NCI-H2029 treated with DMSO at 0.1 percent for 48 hours (cell line): ENCODE measurements at regions not wholly inside any gene's neighbourhood (a gene's known extent, or its start where the extent isn't known, plus 50 kb on each side); places are given as distances from the start of the nearest gene placed in this dataset.
"Not testable (repeated sequence)": the region's sequence is repeated elsewhere in the genome, so short reads cannot be mapped to it uniquely, and the experiment has no call there.

Experiments
- DNase-seq: peaks from one replicate; lab custom pipeline; 2025; lab: John Stamatoyannopoulos, UW

GRCh38 chr17:71546419-71546818, 574.4 kb upstream of the SOX9 start:
- DNase-seq = no peak

DNA sequence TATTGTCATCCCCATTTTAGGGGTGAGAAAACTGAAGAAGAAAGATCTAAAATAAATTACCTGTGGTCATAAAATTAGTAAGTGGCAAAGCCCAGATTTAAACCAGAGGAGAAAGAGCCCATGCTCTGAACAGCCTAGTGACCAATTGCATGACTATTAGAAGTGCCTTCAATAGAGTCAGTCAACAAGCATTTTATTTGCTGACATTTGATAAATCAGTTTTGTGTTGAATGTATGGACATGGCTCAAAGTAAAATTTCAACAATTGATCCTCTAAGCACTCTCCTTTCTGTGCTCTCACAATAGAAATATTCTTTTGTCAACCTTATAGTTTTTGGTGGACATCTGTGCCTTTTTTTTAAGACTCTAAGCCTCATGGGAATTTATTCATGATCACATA, 572.9 kb upstream of the SOX9 start:
- DNase-seq = no peak

DNA sequence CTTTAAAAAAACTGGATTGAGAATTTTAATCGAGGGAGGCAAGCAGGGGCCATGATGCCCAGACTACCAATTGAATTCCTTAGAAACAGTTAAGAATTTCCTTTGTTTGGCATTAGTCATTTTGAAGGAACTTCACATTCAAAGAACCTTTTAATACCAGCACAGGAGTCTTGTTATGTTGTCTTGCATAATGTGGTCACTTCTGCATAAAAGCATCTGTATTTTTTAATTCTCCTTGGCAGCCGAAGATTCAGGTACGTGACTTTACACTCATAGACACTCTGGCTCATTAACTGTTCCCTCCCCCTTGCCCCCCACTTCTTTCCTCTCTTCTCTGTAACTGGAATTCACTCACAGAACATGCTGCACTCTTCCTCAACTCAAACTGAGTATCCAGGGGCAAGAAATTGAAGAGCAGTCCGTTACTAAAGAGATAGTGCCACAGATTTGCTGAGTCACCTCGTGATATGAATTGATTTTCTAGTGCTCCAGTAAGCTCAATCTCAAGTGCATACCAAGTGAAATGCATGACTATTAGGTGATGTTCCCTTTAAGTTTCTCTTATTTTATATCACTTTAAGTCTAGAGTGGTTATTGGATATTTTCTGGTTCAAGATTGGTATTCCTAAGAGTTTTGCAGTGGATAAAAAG, 572.2 kb upstream of the SOX9 start:
- DNase-seq = no peak

- DNase-seq = no peak
Observed at GRCh38 chr17:71550675-71551074, 570.1 kb upstream of the SOX9 start.

DNA sequence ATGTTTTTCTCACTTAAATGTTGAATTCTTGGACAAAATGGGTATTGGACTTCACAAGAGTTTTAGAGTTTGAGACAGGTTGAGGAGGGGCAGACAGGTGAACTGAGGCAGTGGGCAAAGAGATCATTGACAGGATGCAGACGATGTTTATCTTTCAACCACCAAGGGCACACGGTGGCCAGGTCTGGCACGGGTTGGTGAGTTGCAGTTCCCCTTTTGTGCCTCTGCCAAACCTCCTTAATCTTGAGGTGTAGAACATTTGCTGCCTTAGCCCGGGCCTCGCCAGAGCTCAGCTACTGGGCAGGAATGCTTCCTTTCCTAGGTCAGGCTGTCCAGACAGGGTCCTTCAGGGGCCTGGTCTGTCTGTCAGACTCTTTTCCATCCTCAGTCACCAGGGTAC, 567.4 kb upstream of the SOX9 start:
- no peak for DNase-seq

- no peak for DNase-seq
Observed at GRCh38 chr17:71558901-71559300, 561.9 kb upstream of the SOX9 start.

DNA sequence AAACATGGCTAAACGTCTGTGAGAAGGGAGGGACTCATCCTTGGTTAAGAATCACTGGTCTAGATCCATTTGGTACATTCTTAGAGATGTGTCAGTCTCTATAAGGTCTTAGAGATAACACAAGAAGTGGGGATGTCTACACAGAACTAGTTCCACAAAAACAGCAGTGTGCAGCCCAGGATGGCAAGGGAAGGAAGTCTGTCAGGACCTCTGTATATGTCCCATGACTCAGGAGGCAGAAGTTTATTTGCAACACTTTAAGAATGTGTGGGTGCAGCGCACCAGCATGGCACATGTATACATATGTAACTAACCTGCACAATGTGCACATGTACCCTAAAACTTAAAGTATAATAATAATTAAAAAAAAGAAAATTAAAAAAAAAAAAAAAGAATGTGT, 548.5 kb upstream of the SOX9 start:
- no peak for DNase-seq

DNA sequence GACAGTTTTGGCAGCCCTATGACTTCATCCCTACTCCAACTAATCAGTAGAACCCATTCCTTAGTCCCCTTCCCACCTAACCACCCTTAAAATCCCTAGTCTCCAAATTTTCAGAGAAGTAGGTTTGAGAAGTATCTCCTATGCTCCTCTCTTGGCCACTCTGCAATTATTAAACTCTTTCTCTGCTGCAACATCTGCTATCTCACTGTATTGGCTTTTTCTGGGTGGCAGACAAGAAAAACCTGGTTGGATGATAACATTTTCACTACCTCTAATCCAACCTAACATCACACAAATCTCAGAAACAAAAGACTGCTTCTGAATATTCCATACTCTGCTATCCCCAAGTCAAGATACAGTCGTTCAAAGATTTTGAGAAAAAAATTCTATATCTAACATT, 542.4 kb upstream of the SOX9 start:
- no peak for DNase-seq

DNA sequence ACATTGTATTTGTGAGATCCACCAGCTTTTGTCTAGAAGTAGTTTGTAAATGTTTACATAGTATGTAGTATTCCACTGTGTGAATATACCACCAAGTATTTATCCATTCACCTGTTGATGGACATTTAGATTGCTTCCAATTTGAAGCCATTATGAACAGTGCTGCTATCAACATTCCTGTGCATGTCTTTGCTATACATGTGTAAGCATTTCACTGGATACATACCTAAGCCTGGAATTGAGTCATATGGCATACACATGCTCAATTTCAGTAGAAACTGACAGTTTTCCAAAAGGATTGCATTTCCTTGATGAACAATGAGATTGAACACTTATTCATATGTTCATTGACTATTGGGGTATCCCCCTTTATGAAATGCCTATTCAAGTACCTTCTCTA, 540.6 kb upstream of the SOX9 start:
- DNase-seq = no peak

GRCh38 chr17:71585540-71585939, 535.3 kb upstream of the SOX9 start:
- DNase-seq = no peak

DNA sequence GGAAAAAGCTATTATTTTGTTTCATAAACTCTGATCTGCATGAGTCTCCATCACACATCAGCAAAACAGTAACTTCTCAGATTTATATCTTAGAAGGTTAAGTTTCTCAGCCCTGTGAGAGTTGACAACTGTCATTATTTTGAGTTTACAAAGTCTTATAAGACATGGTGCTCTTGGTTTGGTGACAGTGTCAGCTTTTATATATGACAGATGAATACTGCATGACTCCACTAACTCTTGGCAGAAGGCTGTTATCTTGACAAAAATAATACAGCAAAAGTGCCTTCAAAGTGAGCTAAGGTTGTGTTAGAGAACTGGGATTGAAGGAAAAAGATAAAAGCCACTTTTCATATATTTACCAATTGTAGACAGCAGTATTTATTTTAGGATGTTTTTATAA, 528.4 kb upstream of the SOX9 start:
- DNase-seq = no peak

DNA sequence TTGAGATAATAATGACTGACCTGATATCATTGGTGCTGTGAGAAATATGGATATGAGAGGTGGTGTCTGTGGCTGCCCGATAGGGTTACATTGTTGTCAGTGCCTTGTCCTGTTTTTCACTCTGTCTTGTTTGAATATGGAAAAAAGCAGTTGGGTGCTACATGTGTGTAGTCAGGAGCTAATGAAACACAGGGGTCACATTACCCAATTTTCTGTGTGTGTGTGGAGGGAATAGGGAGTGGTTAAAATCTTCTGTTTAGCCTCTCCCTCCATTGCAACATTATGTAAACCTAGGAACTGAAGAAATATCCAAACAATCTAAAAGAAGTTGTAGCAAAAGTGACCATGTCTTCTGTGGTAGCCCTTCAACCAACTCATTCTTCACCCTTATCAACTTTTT, 527.7 kb upstream of the SOX9 start:
- no peak for DNase-seq

GRCh38 chr17:71599583-71599982, 521.2 kb upstream of the SOX9 start:
- DNase-seq = not testable (repeated sequence)

DNA sequence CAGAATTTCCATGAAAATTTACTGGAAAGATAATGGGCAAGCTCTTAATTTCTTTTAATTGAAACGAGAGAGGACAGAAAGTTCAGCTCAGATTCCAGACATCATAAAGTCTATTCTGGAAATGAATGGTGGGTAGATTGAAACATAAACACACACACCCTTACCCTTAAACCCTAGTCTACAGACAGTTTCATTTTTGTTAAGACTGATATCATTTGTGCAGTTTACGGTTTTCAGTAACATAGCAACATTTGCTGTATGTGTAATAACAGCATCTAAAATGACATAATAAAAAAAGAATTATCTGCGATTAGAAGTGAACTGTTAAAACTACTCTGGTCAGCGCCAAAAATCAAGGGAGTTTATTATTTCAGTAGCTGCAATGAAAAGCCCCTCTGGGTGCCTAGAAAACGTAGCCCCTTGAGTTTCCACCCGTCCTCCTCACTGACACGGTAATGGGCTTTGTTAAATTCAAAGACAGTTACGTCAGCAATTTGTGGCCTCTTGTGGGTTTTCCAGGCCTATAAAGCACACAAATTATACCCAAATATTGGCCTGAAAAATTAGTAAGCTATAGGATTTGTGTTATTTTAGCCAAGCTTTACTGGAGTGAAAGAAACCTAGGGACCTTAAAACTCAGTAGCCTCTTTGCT, 520.6 kb upstream of the SOX9 start:
- DNase-seq = no peak

GRCh38 chr17:71601894-71602504, 518.8 kb upstream of the SOX9 start:
- no peak for DNase-seq

GRCh38 chr17:71613996-71614395, 506.8 kb upstream of the SOX9 start:
- DNase-seq = no peak

DNA sequence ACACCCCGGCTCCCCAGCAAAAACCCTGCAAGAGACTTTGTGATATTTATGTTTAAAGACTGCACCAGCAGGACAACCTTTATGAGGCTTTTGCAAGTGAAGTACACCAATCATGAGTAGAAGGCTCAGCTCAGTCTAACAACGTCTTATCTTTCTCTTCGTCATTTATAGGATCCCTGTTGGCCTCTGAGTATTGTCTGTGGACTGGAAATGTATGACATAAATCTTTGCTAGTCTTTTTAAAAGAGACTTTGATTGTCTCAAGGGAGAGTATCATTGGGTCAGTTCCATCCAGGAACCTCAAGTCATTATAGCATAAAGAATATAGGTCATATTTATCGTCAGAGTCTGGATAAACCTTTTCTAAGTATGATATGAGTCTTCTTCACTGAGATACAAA, 505.0 kb upstream of the SOX9 start:
- DNase-seq = no peak

DNA sequence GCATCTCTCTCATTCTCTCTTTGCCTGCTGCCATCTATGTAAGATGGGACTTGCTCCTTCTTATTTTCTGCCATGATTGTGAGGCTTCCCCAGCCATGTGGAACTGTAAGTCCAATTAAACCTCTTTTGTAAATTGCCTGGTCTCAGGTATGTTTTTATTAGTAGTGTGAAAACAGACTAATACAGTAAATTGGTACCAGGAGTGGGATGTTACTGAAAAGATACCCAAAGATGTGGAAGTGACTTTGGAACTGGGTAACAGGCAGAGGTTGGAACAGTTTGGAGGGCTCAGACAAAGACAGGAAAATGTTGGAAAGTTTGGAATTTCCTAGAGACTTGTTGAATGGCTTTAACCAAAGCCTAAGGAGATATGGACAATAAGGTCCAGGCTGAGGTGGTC, 503.1 kb upstream of the SOX9 start:
- DNase-seq = not testable (repeated sequence)

- no peak for DNase-seq
Observed at GRCh38 chr17:71625330-71625729, 495.5 kb upstream of the SOX9 start.

DNA sequence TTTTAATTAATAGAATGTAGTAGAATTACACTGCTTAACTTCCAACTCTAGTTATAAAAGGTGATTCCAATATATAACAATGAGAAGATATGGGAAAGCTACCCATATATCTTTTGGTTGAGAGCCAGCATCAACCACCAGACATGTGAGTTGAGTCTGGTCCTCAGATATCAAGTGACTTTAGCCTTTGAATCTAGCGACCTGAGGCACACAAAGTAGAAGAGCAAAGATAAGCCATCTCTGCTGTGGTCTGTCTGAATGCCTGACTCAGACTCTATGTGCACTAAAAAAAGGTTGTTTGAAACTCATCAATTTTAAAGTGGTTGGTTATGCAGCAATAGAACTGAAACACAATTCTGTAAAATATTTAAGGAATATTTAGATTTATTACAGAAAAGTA, 492.5 kb upstream of the SOX9 start:
- no peak for DNase-seq

DNA sequence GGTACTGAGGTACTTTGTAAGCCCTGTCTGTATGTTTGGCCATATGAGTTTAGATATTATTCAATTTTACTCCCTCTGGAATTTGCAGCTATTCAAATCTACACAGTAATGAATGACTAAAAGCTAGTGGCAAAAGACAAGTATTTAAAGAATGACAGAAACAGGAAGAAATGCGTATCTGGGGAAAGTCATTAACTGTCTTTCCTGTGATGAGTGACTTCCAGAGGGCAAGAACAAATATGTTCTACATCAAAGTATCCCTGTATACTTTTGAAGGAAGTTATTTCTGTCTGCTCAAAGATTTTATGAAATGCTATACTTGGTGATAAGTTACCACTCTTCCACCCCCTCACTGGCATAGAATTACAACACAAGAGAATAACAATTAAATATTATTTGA, 489.3 kb upstream of the SOX9 start:
- DNase-seq = no peak

DNA sequence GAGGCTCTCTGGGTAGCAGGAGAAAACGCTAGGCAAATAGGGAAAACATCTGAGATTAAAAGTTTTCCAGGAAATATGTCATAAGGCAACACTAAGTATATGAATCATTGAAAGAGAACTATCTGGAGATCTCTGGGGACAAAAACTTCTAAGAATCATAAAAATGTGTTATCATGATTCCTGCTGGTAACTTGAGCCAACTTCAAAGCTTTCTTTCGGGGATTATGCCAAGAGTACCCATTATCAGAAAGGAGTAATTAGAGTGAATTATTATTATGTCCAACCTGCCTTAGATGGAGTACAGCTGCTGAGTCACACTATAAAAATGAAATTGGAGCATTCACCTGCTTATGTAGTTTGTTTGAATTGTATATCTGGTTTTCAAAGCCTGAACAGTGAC, 488.5 kb upstream of the SOX9 start:
- no peak for DNase-seq

DNA sequence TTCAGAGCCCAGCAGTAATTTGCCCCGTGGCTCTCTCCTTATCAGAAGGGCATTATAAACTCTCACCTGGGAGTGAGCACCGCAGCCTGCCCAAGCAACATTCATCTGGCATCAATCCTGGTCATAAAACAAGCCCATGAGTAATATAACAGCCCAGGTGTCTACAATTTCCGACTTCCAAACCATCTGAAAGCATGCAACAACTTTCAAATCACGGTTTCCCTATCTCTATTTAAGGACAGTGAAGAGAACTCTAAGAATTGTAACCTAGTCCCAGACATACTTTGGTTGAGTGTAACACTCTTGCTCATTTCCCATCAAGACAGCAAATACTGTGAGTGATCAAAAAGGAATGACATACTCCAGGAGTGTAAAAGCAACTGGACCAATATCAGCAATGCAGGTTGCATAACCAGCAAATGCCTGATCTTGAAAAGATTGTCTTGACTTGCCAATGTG, 487.4 kb upstream of the SOX9 start:
- no peak for DNase-seq

DNA sequence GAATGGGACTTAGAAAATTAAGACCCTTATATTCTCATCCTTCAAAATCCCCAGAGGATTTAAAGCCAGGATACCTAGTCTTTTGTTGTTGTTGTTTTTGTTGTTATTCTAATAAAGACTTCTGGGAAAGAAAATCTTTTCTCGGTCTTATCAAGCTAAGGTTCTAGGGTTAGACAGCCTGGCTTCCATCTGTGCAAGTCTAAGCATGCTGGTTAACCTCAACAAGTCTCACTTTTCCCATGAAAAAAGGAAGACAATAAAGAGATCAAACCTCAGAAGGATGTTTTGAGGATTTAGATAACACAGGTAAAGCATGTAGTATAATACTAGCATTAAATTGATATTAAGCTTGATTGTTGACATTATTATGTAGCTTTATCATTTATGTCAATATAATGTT, 486.4 kb upstream of the SOX9 start:
- DNase-seq = no peak
